GM04504 (cell line): ENCODE measurements at regions not wholly inside any gene's neighbourhood (a gene's known extent, or its start where the extent isn't known, plus 50 kb on each side); places are given as distances from the start of the nearest gene placed in this dataset.

ENCODE experiments used
- DNase-seq: peaks from one replicate; pipeline ENCODE4 v3.0.0-alpha.2; 2012; ENCODE audit warnings: low read depth

DNA sequence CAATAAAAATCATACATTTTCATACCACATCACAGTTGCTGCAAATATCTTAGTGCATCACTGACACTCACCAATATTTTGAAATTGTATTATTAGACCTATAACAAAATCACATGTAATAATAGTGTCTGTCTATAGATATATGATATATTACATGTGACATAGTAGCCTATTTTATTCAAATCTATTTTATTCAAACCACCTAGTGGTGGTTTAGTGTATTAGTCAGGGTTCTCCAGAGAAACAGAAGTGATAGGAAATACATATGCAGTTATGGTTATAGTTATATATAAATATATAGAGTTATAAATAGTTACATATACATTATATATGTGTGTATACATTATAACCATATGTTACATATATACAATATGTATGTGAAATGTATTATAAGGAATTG, 366.5 kb upstream of the ARID1B start:
- no peak for DNase-seq

DNA sequence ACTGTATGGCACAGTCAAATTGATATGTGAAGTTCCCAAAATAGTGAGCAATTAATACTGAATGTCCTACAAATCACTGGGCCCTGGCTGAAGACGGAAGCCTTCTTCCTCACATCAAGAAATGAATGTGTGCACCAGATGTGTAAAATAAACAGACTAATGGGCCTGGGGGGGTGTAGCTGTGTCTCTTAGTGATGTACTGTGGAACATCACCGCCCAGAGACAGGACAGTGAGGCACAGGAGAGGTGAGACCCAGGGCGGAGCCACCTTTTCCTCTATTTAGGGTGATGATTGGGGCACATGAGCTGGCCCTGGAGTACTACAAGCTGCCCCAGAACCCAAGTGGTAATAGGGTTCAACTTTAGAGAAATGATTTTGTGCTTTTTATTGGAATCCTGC, 368.5 kb upstream of the ARID1B start:
- no peak for DNase-seq

DNA sequence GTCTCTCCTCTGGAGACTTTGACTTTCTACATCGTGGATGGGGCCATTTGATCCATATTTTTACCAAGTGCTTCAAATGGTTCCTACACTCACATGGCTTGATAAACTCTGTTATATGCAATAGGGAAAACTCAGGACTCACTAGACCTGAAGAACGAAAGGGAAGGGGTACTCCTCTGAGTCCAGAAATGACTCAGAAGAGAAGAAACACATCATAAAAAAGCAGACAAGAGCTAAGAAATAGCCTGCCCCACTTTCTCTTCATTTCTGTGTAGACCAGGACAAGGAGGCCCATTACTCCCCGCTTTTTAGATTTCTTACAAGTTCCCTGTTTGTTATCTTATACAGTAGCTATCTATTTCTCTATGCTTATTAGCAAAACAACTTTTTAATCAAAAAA, 369.8 kb upstream of the ARID1B start:
- DNase-seq = no peak

DNA sequence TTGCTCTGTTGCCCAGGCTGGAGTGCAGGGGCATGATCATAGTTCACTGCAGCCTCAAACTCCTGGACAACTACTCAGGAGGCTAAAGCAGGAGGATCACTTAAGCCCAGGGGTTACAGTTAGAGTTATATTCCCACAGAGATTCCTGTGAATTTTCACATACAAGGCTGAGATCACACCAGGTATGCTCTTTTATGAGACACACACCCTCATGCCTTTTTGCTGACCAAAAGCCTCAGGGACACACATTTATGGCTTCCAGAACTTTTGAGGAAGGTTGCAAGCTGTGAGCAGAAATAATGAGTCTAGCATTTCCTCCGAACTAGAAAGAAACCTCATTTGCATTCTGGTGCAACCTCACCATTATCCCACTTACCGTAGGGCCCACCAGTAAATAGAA, 370.5 kb upstream of the ARID1B start:
- no peak for DNase-seq

- DNase-seq = no peak
Observed at GRCh38 chr6:156406099-156406498, 371.1 kb upstream of the ARID1B start.

- no peak for DNase-seq
Observed at GRCh38 chr6:156402628-156403027, 374.6 kb upstream of the ARID1B start.

DNA sequence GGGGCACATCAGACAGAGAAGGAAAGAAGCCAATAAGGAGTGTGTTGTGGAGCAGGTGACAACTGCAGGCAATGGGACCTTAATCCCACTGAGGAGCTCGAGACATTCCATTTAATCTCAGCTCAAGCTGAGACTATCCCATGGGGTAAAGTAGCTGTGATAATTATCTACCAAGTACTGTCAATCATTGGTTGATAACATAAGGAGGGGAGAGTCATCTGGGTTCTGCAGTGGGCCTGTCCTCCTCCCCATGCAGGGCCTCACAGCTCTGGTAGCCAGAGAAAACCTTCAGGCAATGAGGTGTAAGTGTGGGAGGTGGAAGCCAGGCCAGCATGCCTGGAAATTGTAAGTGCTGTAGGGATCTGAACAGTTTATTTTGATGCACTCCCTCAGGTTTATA, 375.0 kb upstream of the ARID1B start:
- DNase-seq = no peak

DNA sequence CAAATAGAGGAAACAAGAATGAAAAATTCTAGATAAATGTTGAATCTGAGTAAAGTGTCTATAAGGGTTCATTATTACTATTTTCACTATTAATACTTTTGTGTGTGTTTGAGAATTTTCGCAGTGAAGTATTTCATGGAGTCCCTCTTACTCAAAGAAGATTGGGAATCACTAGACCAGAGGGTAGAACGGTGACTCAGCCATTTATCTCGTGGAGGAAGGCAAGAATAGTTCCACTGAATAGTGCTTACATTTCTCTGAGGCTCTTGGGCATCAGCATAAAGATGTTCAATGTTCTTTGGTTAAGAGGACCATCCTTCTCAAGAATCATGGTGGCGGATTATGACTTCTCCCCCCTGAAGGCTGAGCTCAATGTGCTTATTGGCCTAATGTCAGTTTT, 376.7 kb upstream of the ARID1B start:
- DNase-seq = no peak

DNA sequence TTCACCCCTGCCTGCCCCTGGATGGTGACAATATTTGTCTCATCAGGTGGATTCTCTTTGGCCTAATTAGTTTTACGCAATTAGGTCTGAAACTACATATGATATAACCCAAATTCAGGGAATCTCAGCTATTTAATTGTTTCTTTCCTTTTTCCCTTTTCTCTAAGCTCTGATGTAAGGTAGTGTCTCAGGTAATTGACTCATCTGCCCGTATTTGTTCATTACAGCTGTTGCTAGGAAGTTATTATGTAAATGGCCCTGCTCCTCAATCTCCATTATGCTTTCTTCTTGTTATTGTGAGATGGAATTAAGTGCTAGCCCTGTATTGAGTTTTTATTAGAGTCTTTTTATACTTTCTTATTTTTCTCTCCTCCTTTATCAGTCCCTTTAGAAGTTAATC, 378.2 kb upstream of the ARID1B start:
- no peak for DNase-seq

DNA sequence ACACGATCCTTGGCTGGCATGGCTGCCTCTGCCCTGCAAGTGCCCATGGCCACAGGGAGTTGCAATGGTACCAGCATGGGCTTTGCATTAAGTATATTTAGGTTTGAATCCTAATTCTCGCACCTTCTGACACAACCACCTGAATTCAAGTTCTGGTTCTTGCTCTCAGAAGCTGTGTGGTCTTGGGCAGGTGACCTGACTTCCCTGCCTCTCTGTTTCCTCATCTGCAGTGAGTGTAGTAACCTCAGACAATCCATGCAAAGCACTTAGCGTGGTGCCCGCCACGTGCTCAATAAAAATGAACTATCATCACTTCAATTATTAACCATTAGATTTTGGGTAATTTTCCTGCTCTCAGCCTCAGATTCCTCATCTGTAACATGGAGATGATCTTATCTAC, 378.8 kb upstream of the ARID1B start:
- DNase-seq = no peak

DNA sequence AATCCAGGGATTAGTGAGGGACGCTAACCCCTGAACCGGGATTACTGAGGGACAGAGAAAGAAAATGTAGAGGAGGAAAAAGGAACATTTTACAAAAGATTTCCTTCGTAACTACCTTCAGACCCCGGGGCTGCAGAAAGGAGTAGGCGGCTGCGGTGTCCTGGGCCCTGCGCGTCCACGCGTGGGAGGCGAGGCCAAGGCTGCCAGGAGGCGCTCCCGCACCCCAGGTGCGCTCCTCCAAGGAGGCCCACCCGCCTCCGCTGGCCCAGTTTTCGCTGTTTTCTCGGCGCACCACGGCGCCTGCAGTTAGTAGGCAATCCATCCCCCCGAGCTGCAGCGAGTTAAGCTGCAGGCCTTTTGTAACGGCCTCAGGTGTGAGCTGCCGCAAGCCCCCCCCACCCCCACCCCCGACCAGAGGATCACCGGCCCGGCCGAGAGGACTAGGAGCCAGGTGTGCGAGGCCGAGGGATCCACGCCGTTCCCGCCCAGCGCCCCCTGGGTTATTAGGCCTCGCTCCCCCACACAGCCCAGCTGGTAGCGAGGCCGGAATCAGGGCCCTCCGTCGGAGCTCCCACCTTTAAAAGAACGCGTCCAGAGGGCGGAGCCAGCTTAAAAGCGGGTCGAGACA, 380.3 kb upstream of the ARID1B start:
- DNase-seq = no peak

- no peak for DNase-seq
Observed at GRCh38 chr6:156396068-156396771, 381.0 kb upstream of the ARID1B start.

DNA sequence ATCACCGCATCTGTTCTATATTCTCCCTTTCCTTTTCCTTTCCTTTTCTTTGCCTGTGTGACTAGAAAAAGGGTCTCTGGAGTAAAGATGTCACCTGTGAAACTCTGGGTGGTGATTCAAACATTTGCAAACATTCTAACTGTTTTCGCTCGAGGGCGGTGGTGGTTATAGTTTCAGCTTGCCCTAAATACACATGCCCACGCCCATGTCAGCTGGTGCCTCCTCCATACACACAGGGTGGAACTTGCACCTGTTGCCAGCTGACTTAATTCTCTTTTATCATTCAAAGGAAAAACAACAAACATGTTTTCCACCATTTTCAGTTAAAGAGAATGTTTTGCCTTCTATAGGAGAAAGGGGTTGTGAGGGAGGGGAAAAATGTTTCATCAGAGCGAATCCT, 381.9 kb upstream of the ARID1B start:
- no peak for DNase-seq

GRCh38 chr6:156392648-156393047, 384.5 kb upstream of the ARID1B start:
- DNase-seq = no peak

DNA sequence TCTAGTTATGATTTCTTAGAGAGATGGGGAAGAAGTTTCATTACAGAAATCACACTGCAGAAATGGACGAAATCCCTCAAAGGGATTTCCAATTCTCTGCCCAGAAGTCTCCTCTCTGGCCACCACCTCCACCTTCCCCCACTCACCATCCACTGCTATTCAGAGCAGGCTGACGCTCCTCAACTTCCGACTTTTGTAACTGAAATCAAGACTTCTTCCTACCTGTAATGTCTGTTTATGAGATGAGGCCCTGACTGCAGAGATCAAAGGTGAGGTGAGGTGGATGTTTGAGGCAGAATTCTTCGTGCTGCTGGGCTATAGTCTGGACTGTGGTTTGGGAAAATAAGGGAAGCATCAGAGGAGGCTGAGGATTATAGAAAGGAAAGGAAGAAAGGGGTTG, 385.2 kb upstream of the ARID1B start:
- DNase-seq = no peak

- no peak for DNase-seq
Observed at GRCh38 chr6:156391061-156391672, 386.0 kb upstream of the ARID1B start.

DNA sequence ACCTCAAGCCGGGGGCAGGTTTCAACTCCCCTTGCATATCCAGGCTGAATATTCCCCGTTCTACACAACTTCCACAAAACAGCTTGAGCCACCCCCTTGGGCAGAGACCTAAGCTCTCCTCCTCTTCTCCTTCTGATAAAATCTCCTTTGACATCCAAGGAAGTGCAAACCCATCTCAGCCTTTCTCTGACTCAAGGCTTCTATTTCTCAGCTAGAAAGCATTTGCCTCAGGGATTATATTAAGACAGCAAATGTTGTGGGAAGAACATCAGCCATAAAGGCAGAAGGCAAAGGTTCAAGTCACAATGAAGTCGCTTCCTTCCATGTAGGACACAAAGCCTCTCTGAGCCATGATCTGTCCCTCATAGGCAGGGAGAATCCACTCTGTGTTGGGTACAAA, 386.6 kb upstream of the ARID1B start:
- DNase-seq = no peak

DNA sequence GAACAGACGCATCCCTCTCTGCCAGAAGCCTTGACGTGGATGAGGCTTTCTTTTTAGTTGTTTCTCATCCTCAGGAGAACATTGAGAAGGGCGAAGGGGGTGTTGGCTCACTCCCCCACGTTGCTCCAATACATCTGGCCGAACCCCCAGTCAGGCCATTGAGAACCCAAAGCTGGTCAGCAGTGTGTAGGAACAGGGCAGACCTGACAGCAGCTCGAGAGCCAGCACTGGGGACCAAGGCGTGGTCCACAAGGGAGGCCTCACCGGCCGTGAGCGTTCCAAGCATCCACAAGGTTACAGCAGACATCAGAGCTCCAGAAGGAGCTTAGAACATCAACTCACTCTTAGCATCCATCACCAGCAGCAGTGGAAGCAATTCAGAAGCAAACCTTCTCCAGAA, 387.9 kb upstream of the ARID1B start:
- no peak for DNase-seq

GRCh38 chr6:156387472-156387871, 389.7 kb upstream of the ARID1B start:
- DNase-seq = no peak

GRCh38 chr6:156383059-156383458, 394.1 kb upstream of the ARID1B start:
- no peak for DNase-seq

DNA sequence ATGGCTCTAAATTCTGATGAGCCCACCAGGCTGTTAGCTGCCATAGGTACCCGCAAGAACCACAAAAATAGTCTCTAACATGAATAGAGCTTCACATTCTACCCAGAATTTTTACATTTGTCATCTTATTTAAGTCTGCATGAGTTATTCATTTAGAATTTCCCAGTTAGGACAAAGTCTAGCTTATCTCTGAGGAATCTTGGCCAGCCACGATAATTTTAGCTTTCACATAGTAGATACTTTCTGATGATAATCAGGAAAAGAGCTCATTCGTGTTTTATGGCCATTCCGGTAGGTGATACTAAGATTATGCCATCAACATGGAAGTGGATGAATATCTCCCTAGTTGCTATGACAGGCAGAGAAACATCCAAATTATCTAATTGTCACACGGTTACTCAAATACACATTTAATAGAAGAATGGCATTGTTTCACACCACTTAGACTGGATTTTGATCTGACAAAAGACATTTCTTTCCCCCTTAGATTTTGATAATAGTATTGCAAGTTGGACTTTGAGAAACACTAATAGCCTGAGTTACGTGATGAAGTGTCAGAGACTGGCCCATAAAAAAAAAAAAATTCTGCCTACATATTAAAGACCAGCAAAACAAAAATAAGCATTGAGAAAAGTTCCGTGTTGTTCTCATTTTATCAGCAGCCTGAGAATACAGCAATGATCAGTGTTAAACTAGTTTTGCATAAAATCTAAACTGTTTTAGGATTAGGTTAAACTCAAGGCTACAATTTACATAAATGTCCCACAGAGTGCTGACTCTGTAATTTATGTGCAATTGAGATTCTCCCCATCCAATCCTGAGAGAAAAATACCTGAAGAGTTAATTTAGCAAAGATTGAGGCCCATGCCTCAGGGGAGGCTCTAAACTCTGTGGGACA, 397.5 kb upstream of the ARID1B start:
- DNase-seq = no peak

GRCh38 chr6:156378853-156379252, 398.3 kb upstream of the ARID1B start:
- DNase-seq = no peak

DNA sequence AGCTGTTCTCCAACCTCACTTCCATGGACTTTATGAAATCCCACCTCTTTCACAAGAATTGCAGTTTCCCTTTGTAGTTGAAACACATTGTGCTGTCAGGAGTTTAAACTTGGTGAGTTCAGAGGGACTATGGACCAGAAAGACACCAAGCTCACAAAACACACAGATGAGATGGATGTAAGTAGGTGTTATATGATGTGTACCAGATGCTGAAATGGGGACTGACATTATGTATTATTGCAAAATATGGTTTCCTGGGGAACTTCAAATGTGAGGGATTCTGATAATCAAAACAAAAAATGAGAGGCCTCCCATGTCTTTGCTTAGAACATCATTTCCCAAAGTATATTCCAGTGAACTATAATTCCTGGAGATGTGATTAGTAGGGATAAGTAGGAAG, 401.1 kb upstream of the ARID1B start:
- no peak for DNase-seq
